ENCODE measurements at regions not wholly inside any gene's neighbourhood (a gene's known extent, or its start where the extent isn't known, plus 50 kb on each side); places are given as distances from the start of the nearest gene placed in this dataset.

GRCh38 chr10:29923416-29923965, 135.9 kb downstream of the JCAD start:
- Histone ChIP-seq H3K9me3 (no peaks in the 10 kb centered on the region), H3K27me3 (replicated peaks; ENCODE audit: control insufficient read depth, insufficient read depth, low read length) (no peaks in the 10 kb centered on the region), H3K4me3 (ENCODE audit: low read depth, low read length) (no peak overlapping the region), H3K4me1 (peaks cover 23% of the 10 kb centered on the region), H3K36me3 (ENCODE audit: control insufficient read depth, insufficient read depth, low read length) (no peaks in the 10 kb centered on the region)
- no peaks in the 10 kb centered on the region for H3K36me3 Mint-ChIP-seq (ENCODE audit: insufficient read depth, unreplicated experiment)
- POLR2A ChIA-PET: no interaction called here
- BruUV-seq (replicated peaks): no TSS peak
- peaks cover 37% of the 10 kb centered on the region for H3K4me1 Mint-ChIP-seq (ENCODE audit: low read depth, unreplicated experiment)
- CTCF ChIA-PET: no interaction called here
- peak overlapping the region; percentile 39 for H3K27ac Mint-ChIP-seq (ENCODE audit: unreplicated experiment)
- H3K27me3 Mint-ChIP-seq (ENCODE audit: insufficient read depth, unreplicated experiment): no peaks in the 10 kb centered on the region
- H3K4me3 Mint-ChIP-seq (ENCODE audit: unreplicated experiment): no peak overlapping the region
- DNase-seq: no peak
- intact Hi-C loops (cut with micrococcal nuclease; ENCODE audit: unreplicated experiment): loop anchor here (2.0 kb wide), 1 partner anchor 57 kb away; no protein-coding TSS in a partner anchor
- no peak for TF ChIP-seq CTCF (IDR thresholded peaks at IDR 0.05; ENCODE audit: insufficient read depth in 1 of 2, low read depth in 1 of 2, low read length in 1 of 2, severe bottlenecking in 1 of 2, unreplicated experiment in 1 of 2)
- H3K9me3 Mint-ChIP-seq (ENCODE audit: unreplicated experiment): peaks cover 21% of the 10 kb centered on the region

GRCh38 chr10:29922892-29923291, 136.5 kb downstream of the JCAD start:
- no peaks in the 10 kb centered on the region for H3K36me3 ChIP-seq (ENCODE audit: control insufficient read depth, insufficient read depth, low read length)
- H3K4me3 ChIP-seq (ENCODE audit: low read depth, low read length): no peak overlapping the region
- H3K4me1 ChIP-seq: peaks cover 23% of the 10 kb centered on the region
- DNase-seq: peak; percentile 32 to 77
- H3K9me3 ChIP-seq: no peaks in the 10 kb centered on the region
- H3K27ac Mint-ChIP-seq (ENCODE audit: unreplicated experiment): peak overlapping the region; percentile 39
- no peaks in the 10 kb centered on the region for H3K36me3 Mint-ChIP-seq (ENCODE audit: insufficient read depth, unreplicated experiment)
- no peak for TF ChIP-seq CTCF (IDR thresholded peaks at IDR 0.05; ENCODE audit: insufficient read depth in 1 of 2, low read depth in 1 of 2, low read length in 1 of 2, severe bottlenecking in 1 of 2, unreplicated experiment in 1 of 2)
- peaks cover 37% of the 10 kb centered on the region for H3K4me1 Mint-ChIP-seq (ENCODE audit: low read depth, unreplicated experiment)
- peaks cover 19% of the 10 kb centered on the region for H3K9me3 Mint-ChIP-seq (ENCODE audit: unreplicated experiment)
- H3K4me3 Mint-ChIP-seq (ENCODE audit: unreplicated experiment): no peak overlapping the region
- POLR2A ChIA-PET: no interaction called here
- BruUV-seq (replicated peaks): no TSS peak
- CTCF ChIA-PET: no interaction called here
- H3K27me3 ChIP-seq (replicated peaks; ENCODE audit: control insufficient read depth, insufficient read depth, low read length): no peaks in the 10 kb centered on the region
- intact Hi-C loops (cut with micrococcal nuclease; ENCODE audit: unreplicated experiment): loop anchor here (2.0 kb wide), 1 partner anchor 56 kb away; no protein-coding TSS in a partner anchor
- H3K27me3 Mint-ChIP-seq (ENCODE audit: insufficient read depth, unreplicated experiment): no peaks in the 10 kb centered on the region

GRCh38 chr10:29922226-29922625, 137.2 kb downstream of the JCAD start:
- Mint-ChIP-seq H3K9me3 (ENCODE audit: unreplicated experiment) (peaks cover 14% of the 10 kb centered on the region), H3K27ac (ENCODE audit: unreplicated experiment) (peak overlapping the region; percentile 39), H3K27me3 (ENCODE audit: insufficient read depth, unreplicated experiment) (no peaks in the 10 kb centered on the region), H3K4me1 (ENCODE audit: low read depth, unreplicated experiment) (peaks cover 37% of the 10 kb centered on the region), H3K36me3 (ENCODE audit: insufficient read depth, unreplicated experiment) (no peaks in the 10 kb centered on the region), H3K4me3 (ENCODE audit: unreplicated experiment) (no peak overlapping the region)
- H3K27me3 ChIP-seq (replicated peaks; ENCODE audit: control insufficient read depth, insufficient read depth, low read length): no peaks in the 10 kb centered on the region
- intact Hi-C loops (cut with micrococcal nuclease; ENCODE audit: unreplicated experiment): loop anchor here (2.0 kb wide), 1 partner anchor 55 kb away; no protein-coding TSS in a partner anchor
- no TSS peak for BruUV-seq (replicated peaks)
- ChIA-PET POLR2A (no interaction called here), CTCF (no interaction called here)
- no peak overlapping the region for H3K4me3 ChIP-seq (ENCODE audit: low read depth, low read length)
- TF ChIP-seq CTCF (IDR thresholded peaks at IDR 0.05; ENCODE audit: insufficient read depth in 1 of 2, low read depth in 1 of 2, low read length in 1 of 2, severe bottlenecking in 1 of 2, unreplicated experiment in 1 of 2): no peak
- H3K36me3 ChIP-seq (ENCODE audit: control insufficient read depth, insufficient read depth, low read length): no peaks in the 10 kb centered on the region
- DNase-seq: no peak
- H3K9me3 ChIP-seq: no peaks in the 10 kb centered on the region
- H3K4me1 ChIP-seq: peaks cover 23% of the 10 kb centered on the region

All from Caco-2 (cell line).